A549 (cell line): ENCODE measurements at regions not wholly inside any gene's neighbourhood (a gene's known extent, or its start where the extent isn't known, plus 50 kb on each side); places are given as distances from the start of the nearest gene placed in this dataset.

ENCODE experiments used
- ATAC-seq, 2 experiments: fragments of 200-7000 bp in 1 of 2; fragments of >200 bp in 1 of 2; cut with Nextera tagmentation in 1 of 2; cut with Tn5 transposase in 1 of 2; 3 replicates each; pipeline versions ENCODE4 v1.8.0 to v1.9.1; 2018 to 2020; ENCODE audit warnings: mild to moderate bottlenecking in 1 of 2, moderate library complexity in 1 of 2
- CTCF ChIA-PET: fragments of 300-600 bp; sonication (Branson Sonifier 250); formaldehyde crosslinking; extraction: SDS; loops from one replicate; lab custom pipeline; 2021; ENCODE audit warnings: antibody characterized with exemption, inconsistent platforms; lab: Yijun Ruan, JAX
- POLR2A ChIA-PET: fragments of 350-600 bp; formaldehyde crosslinking; extraction: SDS; loops from one replicate; lab custom pipeline; 2021; ENCODE audit warnings: antibody characterized with exemption, inconsistent platforms; lab: Yijun Ruan, JAX
- DNase-seq, 2 experiments: peaks; one replicate each; pipeline versions ENCODE4 v3.0.0 to v3.0.0-alpha.2; 2011 to 2016; ENCODE audit warnings: low read depth in 1 of 2, low spot score in 1 of 2
- FAIRE-seq: peaks from 2 replicates; lab custom pipeline; 2011; peaks lifted over from hg19 to GRCh38; lab: Jason Lieb, UNC
- H3K27ac ChIP-seq, 2 experiments: fragments of >200 bp; sonication (Bioruptor Twin); formaldehyde crosslinking; 3 replicates each; pipeline ENCODE4 v1.5.1; 2016 to 2017
- H3K4me1 ChIP-seq: fragments of >200 bp; sonication (Bioruptor Twin); formaldehyde crosslinking; 3 replicates; pipeline ENCODE4 v1.6.1; 2016
- H3K4me2 ChIP-seq: fragments of >200 bp; sonication (Bioruptor Twin); formaldehyde crosslinking; 3 replicates; pipeline ENCODE4 v1.6.1; 2016
- H3K4me3 ChIP-seq: fragments of >200 bp; sonication (Bioruptor Twin); formaldehyde crosslinking; 3 replicates; pipeline ENCODE4 v1.5.1; 2016
- H3K9me3 ChIP-seq: fragments of >200 bp; sonication (Bioruptor Twin); formaldehyde crosslinking; 3 replicates; pipeline ENCODE4 v1.6.1; 2016
- BCL3 ChIP-seq: fragments of >200 bp; sonication (Bioruptor Twin); formaldehyde crosslinking; IDR thresholded peaks from 3 replicates; pipeline ENCODE4 v1.6.1; 2016
- EHF ChIP-seq: fragments of 250-450 bp; sonication (Bioruptor Pico); IDR thresholded peaks from 2 replicates; pipeline ENCODE4 v1.5.0; 2020; ENCODE audit warnings: mild to moderate bottlenecking
- EP300 ChIP-seq, 2 experiments: fragments of >200 bp; sonication (Bioruptor Twin); formaldehyde crosslinking; IDR thresholded peaks; 2 replicates in 1 of 2; 3 replicates in 1 of 2; pipeline ENCODE4 v1.6.1; 2016 to 2017
- ESRRA ChIP-seq: fragments of 150-350 bp; IDR thresholded peaks from 2 replicates; pipeline ENCODE4 v1.6.1; 2014; ENCODE audit warnings: mild to moderate bottlenecking, low read length, borderline replicate concordance
- FOSB ChIP-seq: fragments of 250-450 bp; sonication (Bioruptor Pico); IDR thresholded peaks from 2 replicates; pipeline ENCODE4 v1.5.0; 2020; ENCODE audit warnings: mild to moderate bottlenecking, moderate library complexity
- GATA3 ChIP-seq: IDR thresholded peaks from 2 replicates; pipeline ENCODE4 v1.6.1; 2012; ENCODE audit warnings: borderline replicate concordance
- HDAC2 ChIP-seq: fragments of 200-600 bp; sonication (generic); IDR thresholded peaks from 2 replicates; pipeline ENCODE4 v1.6.1; 2016
- HOXA7 ChIP-seq: fragments of 250-450 bp; sonication (Bioruptor Pico); IDR thresholded peaks from 2 replicates; pipeline ENCODE4 v1.5.0; 2020; ENCODE audit warnings: mild to moderate bottlenecking, moderate library complexity
- JUNB ChIP-seq: fragments of >200 bp; sonication (Bioruptor Twin); formaldehyde crosslinking; IDR thresholded peaks from 2 replicates; pipeline ENCODE4 v1.6.1; 2016
- MYC ChIP-seq: IDR thresholded peaks from 2 replicates; pipeline ENCODE4 v1.6.1; 2012; ENCODE audit warnings: mild to moderate bottlenecking, inconsistent platforms, low read length, improper control_type of control experiment, borderline replicate concordance
- NFE2L2 ChIP-seq: fragments of 150-350 bp; conservative IDR thresholded peaks from 2 replicates; pipeline ENCODE4 v1.6.1; 2014; ENCODE audit warnings: low read length
- RARB ChIP-seq: fragments of 250-450 bp; sonication (Bioruptor Pico); IDR thresholded peaks from 2 replicates; pipeline ENCODE4 v1.8.0; 2021; ENCODE audit warnings: mild to moderate bottlenecking, moderate library complexity
- RCOR1 ChIP-seq: fragments of 150-350 bp; IDR thresholded peaks from 2 replicates; pipeline ENCODE4 v1.6.1; 2014; ENCODE audit warnings: antibody characterized with exemption, low read length, low read depth
- RNF2 ChIP-seq: fragments of 200-600 bp; sonication (generic); IDR thresholded peaks from 2 replicates; pipeline ENCODE4 v1.6.1; 2016; ENCODE audit warnings: low read depth, mild to moderate bottlenecking, antibody characterized with exemption, moderate library complexity, borderline replicate concordance
- ZNF302 ChIP-seq: fragments of 250-450 bp; sonication (Bioruptor Pico); IDR thresholded peaks from 2 replicates; pipeline ENCODE4 v1.9.0; 2021; ENCODE audit warnings: inconsistent platforms, mild to moderate bottlenecking, moderate library complexity
- WGBS: methylation state at CpG from one replicate; pipeline ENCODE4 v1.1.6; 2017; ENCODE audit errors: missing lambda C conversion rate; 5-methylcytosine and 5-hydroxymethylcytosine counted together
- TF ChIP-seq, protein P1 (sequence below): fragments of 450-650 bp; IDR thresholded peaks from 2 replicates; pipeline ENCODE4 v1.6.1; 2014; ENCODE audit warnings: antibody characterized with exemption
- TF ChIP-seq, protein P2 (sequence below): fragments of >200 bp; sonication (Bioruptor Twin); formaldehyde crosslinking; IDR thresholded peaks from 3 replicates; pipeline ENCODE4 v1.5.1; 2016

- no peaks in the 10 kb centered on the region for H3K4me1 ChIP-seq
- DNase-seq (no peak), FAIRE-seq (no peak), ATAC-seq (no peak)
- H3K4me3 ChIP-seq = no peak overlapping the region
- no peaks in the 10 kb centered on the region for H3K9me3 ChIP-seq
- 91% methylated on average over 3 of the region's 3 CpGs for WGBS
- ChIA-PET CTCF (no interaction called here), POLR2A (no interaction called here)
- H3K4me2 ChIP-seq = no peak overlapping the region
- H3K27ac ChIP-seq = no peak overlapping the region
- no peak for TF ChIP-seq RCOR1
- TF ChIP-seq ZNF302 (CRISPR knock-in tag) = no peak
- TF ChIP-seq, protein P1, sequence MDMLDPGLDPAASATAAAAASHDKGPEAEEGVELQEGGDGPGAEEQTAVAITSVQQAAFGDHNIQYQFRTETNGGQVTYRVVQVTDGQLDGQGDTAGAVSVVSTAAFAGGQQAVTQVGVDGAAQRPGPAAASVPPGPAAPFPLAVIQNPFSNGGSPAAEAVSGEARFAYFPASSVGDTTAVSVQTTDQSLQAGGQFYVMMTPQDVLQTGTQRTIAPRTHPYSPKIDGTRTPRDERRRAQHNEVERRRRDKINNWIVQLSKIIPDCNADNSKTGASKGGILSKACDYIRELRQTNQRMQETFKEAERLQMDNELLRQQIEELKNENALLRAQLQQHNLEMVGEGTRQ = no peak
- TF ChIP-seq FOSB (CRISPR knock-in tag) = no peak
- no peak for TF ChIP-seq RARB (CRISPR knock-in tag)
- no peak for TF ChIP-seq HOXA7 (CRISPR knock-in tag)
- TF ChIP-seq JUNB = no peak
- TF ChIP-seq EP300 (IDR thresholded peaks at IDR 0.05) = no peak
- no peak for TF ChIP-seq BCL3
- TF ChIP-seq NFE2L2 = no peak
- TF ChIP-seq EHF (CRISPR knock-in tag) = no peak
- TF ChIP-seq, all 56 proteins: peak for 0
Observed at GRCh38 chr13:33937373-33938098, 119.6 kb downstream of the RFC3 start.

- TF ChIP-seq RCOR1 (no peak), GATA3 (no peak), MYC (no peak), JUNB (no peak), HDAC2 (no peak), NFE2L2 (no peak)
- TF ChIP-seq, protein P2, sequence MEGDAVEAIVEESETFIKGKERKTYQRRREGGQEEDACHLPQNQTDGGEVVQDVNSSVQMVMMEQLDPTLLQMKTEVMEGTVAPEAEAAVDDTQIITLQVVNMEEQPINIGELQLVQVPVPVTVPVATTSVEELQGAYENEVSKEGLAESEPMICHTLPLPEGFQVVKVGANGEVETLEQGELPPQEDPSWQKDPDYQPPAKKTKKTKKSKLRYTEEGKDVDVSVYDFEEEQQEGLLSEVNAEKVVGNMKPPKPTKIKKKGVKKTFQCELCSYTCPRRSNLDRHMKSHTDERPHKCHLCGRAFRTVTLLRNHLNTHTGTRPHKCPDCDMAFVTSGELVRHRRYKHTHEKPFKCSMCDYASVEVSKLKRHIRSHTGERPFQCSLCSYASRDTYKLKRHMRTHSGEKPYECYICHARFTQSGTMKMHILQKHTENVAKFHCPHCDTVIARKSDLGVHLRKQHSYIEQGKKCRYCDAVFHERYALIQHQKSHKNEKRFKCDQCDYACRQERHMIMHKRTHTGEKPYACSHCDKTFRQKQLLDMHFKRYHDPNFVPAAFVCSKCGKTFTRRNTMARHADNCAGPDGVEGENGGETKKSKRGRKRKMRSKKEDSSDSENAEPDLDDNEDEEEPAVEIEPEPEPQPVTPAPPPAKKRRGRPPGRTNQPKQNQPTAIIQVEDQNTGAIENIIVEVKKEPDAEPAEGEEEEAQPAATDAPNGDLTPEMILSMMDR = no peak
- ATAC-seq (no peak), DNase-seq (no peak), FAIRE-seq (no peak)
- CTCF ChIA-PET = no interaction called here
- H3K4me1 ChIP-seq = no peaks in the 10 kb centered on the region
- POLR2A ChIA-PET = no interaction called here
- H3K4me3 ChIP-seq = no peak overlapping the region
- H3K4me2 ChIP-seq = no peak overlapping the region
- 100% methylated on average over 1 of the region's 1 CpG for WGBS
- no peaks in the 10 kb centered on the region for H3K9me3 ChIP-seq
- H3K27ac ChIP-seq = no peak overlapping the region
Observed at GRCh38 chr13:33940256-33940655, 122.3 kb downstream of the RFC3 start.

- no peak for FAIRE-seq
- no peak overlapping the region for H3K4me2 ChIP-seq
- no peak for ATAC-seq
Observed at GRCh38 chr13:33940898-33941297, 122.9 kb downstream of the RFC3 start.

More at GRCh38 chr13:33940898-33941297, 122.9 kb downstream of the RFC3 start:
- Histone ChIP-seq H3K4me1 (no peaks in the 10 kb centered on the region), H3K4me3 (no peak overlapping the region), H3K9me3 (no peaks in the 10 kb centered on the region), H3K27ac (peak overlapping the region in 1 of 2 experiments; percentile 41; a peak in 2 of 6 replicates)
- ChIA-PET CTCF (no interaction called here), POLR2A (no interaction called here)
- WGBS = 97% methylated on average over 5 of the region's 5 CpGs
- no peak for TF ChIP-seq NFE2L2
- no peak for TF ChIP-seq BCL3
- no peak for TF ChIP-seq EHF (CRISPR knock-in tag)
- TF ChIP-seq ESRRA = no peak
- TF ChIP-seq RNF2 = no peak
- TF ChIP-seq, all 56 proteins: peak for 0
- peak in 1 of 2 experiments; percentile 4 for DNase-seq
